Gastroesophageal sphincter (tissue), 4 donors: ENCODE measurements at regions not wholly inside any gene's neighbourhood (a gene's known extent, or its start where the extent isn't known, plus 50 kb on each side); places are given as distances from the start of the nearest gene placed in this dataset.

Experiments
- ATAC-seq: fragments of 150-250 bp; one replicate; pipeline ENCODE4 v1.9.1; 2016; ENCODE audit warnings: mild to moderate bottlenecking, moderate library complexity
- H3K27ac ChIP-seq, 4 donors: fragments of 200-600 bp; sonication (generic) in 3 of 4; 1 replicate in 3 of 4; 2 replicates in 1 of 4; pipeline ENCODE4 v1.5.1; 2016 to 2019
- H3K27me3 ChIP-seq: fragments of 200-600 bp; sonication (generic); one replicate; pipeline ENCODE4 v1.5.1; 2019
- H3K36me3 ChIP-seq, 2 donors: fragments of 200-600 bp; sonication (generic); one replicate each; pipeline ENCODE4 v1.5.1; 2019; ENCODE audit warnings: control low read depth in 1 of 2
- H3K4me1 ChIP-seq, 3 donors: fragments of 200-600 bp; sonication (generic); 1 replicate in 2 of 3; 2 replicates in 1 of 3; pipeline ENCODE4 v1.5.1; 2016 to 2019; ENCODE audit warnings: control low read depth in 2 of 3
- H3K4me3 ChIP-seq, 2 donors: fragments of 200-600 bp; sonication (generic); one replicate each; pipeline ENCODE4 v1.5.1; 2019; ENCODE audit warnings: mild to moderate bottlenecking in 1 of 2, moderate library complexity in 1 of 2
- H3K9me3 ChIP-seq, 3 donors: fragments of 200-600 bp; sonication (generic); one replicate each; pipeline ENCODE4 v1.5.1; 2017 to 2019; ENCODE audit warnings: control low read depth in 2 of 3
- CTCF ChIP-seq, 4 experiments: fragments of 200-600 bp in 2 of 4; fragments of 450-650 bp in 2 of 4; sonication (generic) in 1 of 4; IDR thresholded peaks; one replicate each; pipeline ENCODE4 v1.5.1; 2017 to 2019; ENCODE audit warnings: antibody characterized with exemption in 4 of 4, mild to moderate bottlenecking in 2 of 4, moderate library complexity in 2 of 4
- EP300 ChIP-seq: sonication (generic); formaldehyde crosslinking; IDR thresholded peaks from one replicate; pipeline ENCODE4 v1.6.1; 2017; ENCODE audit warnings: antibody characterized with exemption, mild to moderate bottlenecking
- POLR2A ChIP-seq, 2 donors: fragments of 450-650 bp; IDR thresholded peaks; one replicate each; pipeline ENCODE4 v1.6.1; 2017; ENCODE audit warnings: antibody characterized with exemption in 2 of 2, mild to moderate bottlenecking in 2 of 2, moderate library complexity in 1 of 2
- POLR2AphosphoS5 ChIP-seq: sonication (generic); formaldehyde crosslinking; IDR thresholded peaks from one replicate; pipeline ENCODE4 v1.6.1; 2017; ENCODE audit warnings: antibody characterized with exemption
- WGBS, 2 donors: methylation state at CpG; one replicate each; pipeline ENCODE4 v1.1.5; 2018; ENCODE audit warnings: low coverage in 1 of 2; 5-methylcytosine and 5-hydroxymethylcytosine counted together

- no peak for TF ChIP-seq POLR2A (IDR thresholded peaks at IDR 0.05)
- no peak for TF ChIP-seq EP300
- H3K27ac ChIP-seq = no peak overlapping the region
- H3K9me3 ChIP-seq = peaks cover 0 to 16% (median 0%) of the 10 kb centered on the region in 3 donors
- H3K4me1 ChIP-seq = no peaks in the 10 kb centered on the region
- peaks cover 12% of the 10 kb centered on the region for H3K27me3 ChIP-seq
- H3K36me3 ChIP-seq = no peaks in the 10 kb centered on the region
- WGBS, 2 donors = 88% methylated on average over 2 of the region's 3 CpGs
- no peak overlapping the region for H3K4me3 ChIP-seq
- no peak for ATAC-seq
Observed at GRCh38 chr21:38626306-38626705, 128.0 kb upstream of the ERG start.

- no peaks in the 10 kb centered on the region for H3K4me1 ChIP-seq
- WGBS, 2 donors = 60 to 69% methylated on average over 1 to 3 of the region's 3 CpGs
- no peak for ATAC-seq
- peaks cover 19% of the 10 kb centered on the region for H3K27me3 ChIP-seq
- TF ChIP-seq POLR2AphosphoS5 (no peak), CTCF (IDR thresholded peaks at IDR 0.05) (no peak), POLR2A (IDR thresholded peaks at IDR 0.05) (no peak), EP300 (no peak)
- no peak overlapping the region for H3K4me3 ChIP-seq
- no peak overlapping the region for H3K27ac ChIP-seq
- no peaks in the 10 kb centered on the region for H3K36me3 ChIP-seq
- peaks cover 0 to 16% (median 0%) of the 10 kb centered on the region in 3 donors for H3K9me3 ChIP-seq
Observed at GRCh38 chr21:38628349-38628748, 130.1 kb upstream of the ERG start.

- ATAC-seq = no peak
- peaks cover 0 to 16% (median 0%) of the 10 kb centered on the region in 3 donors for H3K9me3 ChIP-seq
- no peaks in the 10 kb centered on the region for H3K4me1 ChIP-seq
- TF ChIP-seq CTCF (IDR thresholded peaks at IDR 0.05) (no peak), POLR2A (IDR thresholded peaks at IDR 0.05) (no peak), POLR2AphosphoS5 (no peak), EP300 (no peak)
- H3K36me3 ChIP-seq = no peaks in the 10 kb centered on the region
- 48 to 68% methylated on average over 5 to 6 of the region's 6 CpGs for WGBS, 2 donors
- no peak overlapping the region for H3K27ac ChIP-seq
- no peak overlapping the region for H3K4me3 ChIP-seq
- H3K27me3 ChIP-seq = peaks cover 21% of the 10 kb centered on the region
Observed at GRCh38 chr21:38631206-38631605, 132.9 kb upstream of the ERG start.

GRCh38 chr21:38631676-38632075, 133.4 kb upstream of the ERG start:
- Histone ChIP-seq H3K4me3 (no peak overlapping the region), H3K4me1 (no peaks in the 10 kb centered on the region), H3K9me3 (peaks cover 0 to 16% (median 0%) of the 10 kb centered on the region in 3 donors), H3K27me3 (peaks cover 22% of the 10 kb centered on the region), H3K36me3 (no peaks in the 10 kb centered on the region), H3K27ac (no peak overlapping the region)
- WGBS, 2 donors = 74 to 81% methylated on average over 4 to 5 of the region's 5 CpGs
- no peak for TF ChIP-seq EP300
- TF ChIP-seq POLR2A (IDR thresholded peaks at IDR 0.05) = no peak
- no peak for TF ChIP-seq POLR2AphosphoS5
- TF ChIP-seq CTCF (IDR thresholded peaks at IDR 0.05) = no peak
- no peak for ATAC-seq

GRCh38 chr21:38637161-38637560, 138.9 kb upstream of the ERG start:
- WGBS, 2 donors = 72 to 88% methylated on average over 1 to 3 of the region's 3 CpGs

More at GRCh38 chr21:38637161-38637560, 138.9 kb upstream of the ERG start:
- TF ChIP-seq EP300 (no peak), POLR2A (IDR thresholded peaks at IDR 0.05) (no peak), POLR2AphosphoS5 (no peak), CTCF (IDR thresholded peaks at IDR 0.05) (no peak)
- no peak overlapping the region for H3K4me3 ChIP-seq
- no peaks in the 10 kb centered on the region for H3K4me1 ChIP-seq
- no peaks in the 10 kb centered on the region for H3K9me3 ChIP-seq
- peaks cover 14% of the 10 kb centered on the region for H3K27me3 ChIP-seq
- H3K27ac ChIP-seq = no peak overlapping the region
- H3K36me3 ChIP-seq = no peaks in the 10 kb centered on the region
- ATAC-seq = no peak
